GM19238 (cell line): ENCODE measurements at regions not wholly inside any gene's neighbourhood (a gene's known extent, or its start where the extent isn't known, plus 50 kb on each side); places are given as distances from the start of the nearest gene placed in this dataset.

ENCODE experiments used
- DNase-seq: peaks from one replicate; pipeline ENCODE4 v3.0.0; 2011; ENCODE audit warnings: low spot score; ENCODE audit not compliant: insufficient read length

GRCh38 chr15:88316586-88316985, 60.0 kb upstream of the NTRK3 start:
- DNase-seq, result no peak

GRCh38 chr15:88315221-88315878, 58.8 kb upstream of the NTRK3 start:
- DNase-seq, result no peak

DNA sequence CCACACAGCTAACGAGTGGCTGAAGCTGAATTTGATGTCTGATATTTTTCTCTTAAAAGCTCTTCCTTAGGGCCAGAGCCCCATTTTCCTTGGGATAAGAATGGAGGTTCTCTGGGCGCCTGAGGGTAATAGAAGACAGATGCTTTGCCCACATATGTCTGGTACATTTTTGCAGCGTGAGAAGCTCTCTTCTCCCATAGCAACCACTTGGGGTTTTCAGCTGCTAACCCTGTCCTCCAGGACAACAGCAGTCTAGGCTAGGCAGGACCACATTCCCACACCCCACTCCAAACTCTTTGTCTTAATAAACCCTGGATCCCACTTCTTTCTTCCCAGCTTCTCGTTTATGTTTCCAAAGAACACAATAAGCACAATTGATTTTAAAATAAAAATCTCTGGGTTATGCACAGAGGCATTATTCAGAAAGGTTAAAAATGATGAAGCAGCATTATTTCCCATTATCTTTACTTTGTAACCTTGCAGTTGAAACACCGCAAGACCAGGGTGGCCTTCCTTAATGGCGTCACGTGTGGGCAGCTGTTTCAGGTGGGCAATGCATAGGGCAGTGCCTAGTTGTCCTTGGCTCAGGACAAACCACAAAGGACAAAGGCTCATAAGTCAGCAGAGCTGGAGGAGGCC, 56.5 kb upstream of the NTRK3 start:
- DNase-seq, result no peak

DNA sequence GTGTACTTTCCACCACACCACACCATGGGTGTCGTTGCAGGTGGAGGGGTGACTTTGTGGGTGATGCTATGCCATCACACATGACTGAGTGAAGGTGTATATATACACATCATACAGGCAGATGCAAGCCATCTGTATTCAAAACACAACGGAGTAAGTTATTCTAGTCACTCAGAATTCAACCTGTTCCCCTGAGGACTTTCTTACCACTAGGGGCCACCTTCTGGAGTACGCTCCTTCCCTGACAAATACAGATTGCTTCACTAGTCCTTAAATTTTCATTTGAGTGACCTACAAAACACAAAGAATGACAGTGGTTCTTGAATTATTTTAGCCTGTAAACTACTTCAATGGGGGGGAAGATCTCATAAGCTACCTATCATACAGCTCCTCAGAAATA, 52.8 kb upstream of the NTRK3 start:
- DNase-seq, result no peak

DNA sequence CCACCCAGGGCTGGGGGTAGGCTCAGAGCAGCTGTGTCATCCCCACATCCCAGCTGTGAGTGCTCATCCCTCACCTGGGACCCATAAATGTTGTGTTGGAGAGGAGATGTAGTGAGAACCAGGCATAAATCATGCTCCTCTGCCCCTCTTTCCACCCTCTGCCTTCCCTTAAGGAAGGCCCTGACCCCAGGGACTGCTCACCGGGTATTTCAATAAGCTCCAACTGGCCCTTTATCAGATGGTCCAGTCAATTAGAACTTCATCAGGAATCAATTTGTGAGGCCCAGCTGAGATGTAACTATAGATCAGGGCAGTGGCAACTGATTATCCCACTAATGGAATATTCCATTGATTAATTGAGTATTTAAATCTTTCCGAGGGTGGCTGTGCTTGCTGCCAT, 50.8 kb upstream of the NTRK3 start:
- DNase-seq, result no peak
